ENCODE measurements at regions not wholly inside any gene's neighbourhood (a gene's known extent, or its start where the extent isn't known, plus 50 kb on each side); places are given as distances from the start of the nearest gene placed in this dataset.

GRCh38 chr4:43843501-43843900 is 605.1 kb downstream of the KCTD8 start:
- no peak for TF ChIP-seq EZH2 (IDR thresholded peaks at IDR 0.05)
- no peak for TF ChIP-seq POLR2AphosphoS5 (IDR thresholded peaks at IDR 0.05; ENCODE audit: borderline replicate concordance, low read depth, low read length)
- TF ChIP-seq FOXP2 (optimal IDR thresholded peaks at IDR 0.05; ENCODE audit: control extremely low read depth, extremely low read length, insufficient read depth): no peak

All from SK-N-MC (cell line).